ENCODE measurements at regions not wholly inside any gene's neighbourhood (a gene's known extent, or its start where the extent isn't known, plus 50 kb on each side); places are given as distances from the start of the nearest gene placed in this dataset.

GRCh38 chr4:117331817-117332216 lies 246.4 kb upstream of the TRAM1L1 start:
- no peak overlapping the region for H3K27ac Mint-ChIP-seq (ENCODE audit: unreplicated experiment)
- DNase-seq (ENCODE audit: low spot score), result no peak

GRCh38 chr4:117334451-117335188 lies 249.2 kb upstream of the TRAM1L1 start:
- H3K36me3 Mint-ChIP-seq (ENCODE audit: low read depth), result peaks cover 3% of the 10 kb centered on the region
- H3K9me3 Mint-ChIP-seq (ENCODE audit: low read depth), result peaks cover 16% of the 10 kb centered on the region
- H3K4me1 Mint-ChIP-seq (ENCODE audit: low read depth), result no peaks in the 10 kb centered on the region
- no peak for DNase-seq (ENCODE audit: low spot score)
- no peak overlapping the region for H3K4me3 Mint-ChIP-seq (ENCODE audit: unreplicated experiment)
- no peaks in the 10 kb centered on the region for H3K27me3 Mint-ChIP-seq (ENCODE audit: low read depth)
- H3K27ac Mint-ChIP-seq (ENCODE audit: unreplicated experiment), result no peak overlapping the region
- TF ChIP-seq CTCF (IDR thresholded peaks at IDR 0.05), result no peak

More at GRCh38 chr4:117331817-117332216, 246.4 kb upstream of the TRAM1L1 start:
- H3K9me3 Mint-ChIP-seq (ENCODE audit: low read depth), result peaks cover 3% of the 10 kb centered on the region
- no peaks in the 10 kb centered on the region for H3K36me3 Mint-ChIP-seq (ENCODE audit: low read depth)
- H3K4me3 Mint-ChIP-seq (ENCODE audit: unreplicated experiment), result no peak overlapping the region
- TF ChIP-seq CTCF (IDR thresholded peaks at IDR 0.05), result no peak
- H3K4me1 Mint-ChIP-seq (ENCODE audit: low read depth), result no peaks in the 10 kb centered on the region
- H3K27me3 Mint-ChIP-seq (ENCODE audit: low read depth), result no peaks in the 10 kb centered on the region

- H3K4me3 Mint-ChIP-seq (ENCODE audit: unreplicated experiment), result no peak overlapping the region
- no peak for TF ChIP-seq CTCF (IDR thresholded peaks at IDR 0.05)
- H3K36me3 Mint-ChIP-seq (ENCODE audit: low read depth), result no peaks in the 10 kb centered on the region
- H3K9me3 Mint-ChIP-seq (ENCODE audit: low read depth), result no peaks in the 10 kb centered on the region
- peaks cover 8% of the 10 kb centered on the region for H3K4me1 Mint-ChIP-seq (ENCODE audit: low read depth)
- DNase-seq (ENCODE audit: low spot score), result no peak
- no peak overlapping the region for H3K27ac Mint-ChIP-seq (ENCODE audit: unreplicated experiment)
- H3K27me3 Mint-ChIP-seq (ENCODE audit: low read depth), result no peaks in the 10 kb centered on the region
These were observed 272.1 kb upstream of the TRAM1L1 start for GRCh38 chr4:117357437-117357836.

- Mint-ChIP-seq H3K9me3 (ENCODE audit: low read depth) (no peaks in the 10 kb centered on the region), H3K36me3 (ENCODE audit: low read depth) (no peaks in the 10 kb centered on the region), H3K27ac (ENCODE audit: unreplicated experiment) (no peak overlapping the region), H3K27me3 (ENCODE audit: low read depth) (no peaks in the 10 kb centered on the region), H3K4me1 (ENCODE audit: low read depth) (peaks cover 8% of the 10 kb centered on the region), H3K4me3 (ENCODE audit: unreplicated experiment) (no peak overlapping the region)
- no peak for TF ChIP-seq CTCF (IDR thresholded peaks at IDR 0.05)
- no peak for DNase-seq (ENCODE audit: low spot score)
These were observed 272.5 kb upstream of the TRAM1L1 start for GRCh38 chr4:117357866-117358265.

- no peak for DNase-seq (ENCODE audit: low spot score)
- H3K27ac Mint-ChIP-seq (ENCODE audit: unreplicated experiment), result no peak overlapping the region
- H3K4me3 Mint-ChIP-seq (ENCODE audit: unreplicated experiment), result no peak overlapping the region
- H3K9me3 Mint-ChIP-seq (ENCODE audit: low read depth), result no peaks in the 10 kb centered on the region
- no peak for TF ChIP-seq CTCF (IDR thresholded peaks at IDR 0.05)
- H3K27me3 Mint-ChIP-seq (ENCODE audit: low read depth), result no peaks in the 10 kb centered on the region
- peaks cover 10% of the 10 kb centered on the region for H3K4me1 Mint-ChIP-seq (ENCODE audit: low read depth)
- H3K36me3 Mint-ChIP-seq (ENCODE audit: low read depth), result no peaks in the 10 kb centered on the region
These were observed 285.7 kb upstream of the TRAM1L1 start for GRCh38 chr4:117370944-117371668.
